OCI-LY7 (cell line): ENCODE measurements at regions not wholly inside any gene's neighbourhood (a gene's known extent, or its start where the extent isn't known, plus 50 kb on each side); places are given as distances from the start of the nearest gene placed in this dataset.

Experiments used
- BruUV-seq: library from RNA; stranded (reverse); fragments of 400-500 nt; replicated peaks from 2 replicates; lab custom pipeline; 2021; lab: Mats Ljungman, UMichigan
- CTCF ChIA-PET: fragments of 300-600 bp; sonication (Branson Sonifier 250); formaldehyde crosslinking; loops from one replicate; lab custom pipeline; 2022; ENCODE audit warnings: antibody characterized with exemption; ENCODE audit not compliant: unreplicated experiment; lab: Charles Lee
- POLR2A ChIA-PET: fragments of 300-600 bp; sonication (Branson Sonifier 250); formaldehyde crosslinking; loops from one replicate; lab custom pipeline; 2022; ENCODE audit warnings: antibody characterized with exemption; lab: Charles Lee
- DNase-seq: peaks from one replicate; pipeline ENCODE4 v3.0.0-alpha.2; 2015; ENCODE audit warnings: low spot score
- H2AFZ ChIP-seq: fragments of 200-600 bp; sonication (generic), shearing (Covaris generic); 2 replicates; pipeline ENCODE4 v1.6.1; 2014; ENCODE audit warnings: mild to moderate bottlenecking, antibody characterized with exemption, low read length, moderate library complexity
- H3K27ac ChIP-seq: fragments of 200-600 bp; sonication (generic); 2 replicates; pipeline ENCODE4 v1.5.1; 2014; ENCODE audit warnings: mixed run types, low read depth, mild to moderate bottlenecking, moderate library complexity, low read length, inconsistent platforms; ENCODE audit not compliant: poor library complexity, severe bottlenecking
- H3K36me3 ChIP-seq: fragments of 200-600 bp; sonication (generic); 2 replicates; pipeline ENCODE4 v1.6.1; 2014; ENCODE audit warnings: mild to moderate bottlenecking, antibody characterized with exemption, low read length, moderate library complexity, mixed read lengths; ENCODE audit not compliant: insufficient read depth
- H3K4me1 ChIP-seq: fragments of 200-600 bp; sonication (generic); 2 replicates; pipeline ENCODE4 v1.5.1; 2014; ENCODE audit warnings: mild to moderate bottlenecking, low read length; ENCODE audit not compliant: insufficient read depth, poor library complexity, severe bottlenecking
- H3K4me2 ChIP-seq: fragments of 200-600 bp; sonication (generic); 2 replicates; pipeline ENCODE4 v1.6.1; 2014; ENCODE audit warnings: mild to moderate bottlenecking, low read length
- H3K4me3 ChIP-seq: fragments of 200-600 bp; sonication (generic); 2 replicates; pipeline ENCODE4 v1.5.1; 2014; ENCODE audit warnings: mild to moderate bottlenecking, low read depth, low read length; ENCODE audit not compliant: poor library complexity, severe bottlenecking
- H3K79me2 ChIP-seq: fragments of 200-600 bp; sonication (generic); 2 replicates; pipeline ENCODE4 v1.6.1; 2016; ENCODE audit warnings: low read depth, mild to moderate bottlenecking, low read length, moderate library complexity, mixed read lengths; ENCODE audit not compliant: insufficient read depth
- H3K9me2 ChIP-seq: fragments of 200-600 bp; sonication (generic); 2 replicates; pipeline ENCODE4 v1.6.1; 2016; ENCODE audit warnings: mild to moderate bottlenecking, low read length, mixed read lengths; ENCODE audit not compliant: insufficient read depth
- H3K9me3 ChIP-seq: fragments of 200-600 bp; sonication (generic); 2 replicates; pipeline ENCODE4 v1.6.1; 2014; ENCODE audit warnings: mild to moderate bottlenecking, mixed run types, low read length, mixed read lengths
- H4K20me1 ChIP-seq: fragments of 200-600 bp; sonication (generic); 2 replicates; pipeline ENCODE4 v1.6.1; 2014; ENCODE audit warnings: mild to moderate bottlenecking, antibody characterized with exemption, low read length, moderate library complexity, mixed read lengths; ENCODE audit not compliant: insufficient read depth
- CTCF ChIP-seq: fragments of 200-600 bp; sonication (generic); conservative IDR thresholded peaks from 2 replicates; pipeline ENCODE4 v1.5.1; 2014; ENCODE audit warnings: mild to moderate bottlenecking, antibody characterized with exemption, low read length, moderate library complexity, mixed read lengths
- EZH2phosphoT487 ChIP-seq: fragments of 200-600 bp; sonication (generic); IDR thresholded peaks from 2 replicates; pipeline ENCODE4 v1.6.1; 2018; ENCODE audit warnings: low read depth, borderline replicate concordance, mild to moderate bottlenecking, mixed run types, antibody characterized with exemption, low read length, moderate library complexity, mixed read lengths
- intact Hi-C: fragments of 100-400 bp; cut with micrococcal nuclease; formaldehyde crosslinking; loops from one replicate; pipeline ENCODE4 v1.10.0; 2022; ENCODE audit not compliant: unreplicated experiment

- Histone ChIP-seq H4K20me1 (no peaks in the 10 kb centered on the region), H3K36me3 (no peaks in the 10 kb centered on the region), H2AFZ (no peak overlapping the region), H3K4me1 (no peaks in the 10 kb centered on the region), H3K4me2 (no peak overlapping the region), H3K27ac (no peak overlapping the region), H3K79me2 (no peaks in the 10 kb centered on the region), H3K9me2 (0 out of 2 replicates have a peak, but pooled peaks cover 4% of the 10 kb centered on the region), H3K4me3 (no peak overlapping the region), H3K9me3 (no peaks in the 10 kb centered on the region)
- no peak for TF ChIP-seq EZH2phosphoT487
- TF ChIP-seq CTCF, result no peak
- POLR2A ChIA-PET, result interaction anchor here (0.5 to 0.6 kb wide), 3 partner anchors 490 to 1652 kb away, joined by 3 to 4 read pairs (median 3); no protein-coding TSS in a partner anchor
- DNase-seq, result no peak
- BruUV-seq, result no TSS peak
- CTCF ChIA-PET, result no interaction called here
- intact Hi-C loops, result no loop called here
These were observed 73.3 kb upstream of the ARHGAP29 start for GRCh38 chr1:94310570-94311270.

GRCh38 chr1:94309829-94310569, 72.6 kb upstream of the ARHGAP29 start:
- Histone ChIP-seq H3K9me3 (no peaks in the 10 kb centered on the region), H4K20me1 (no peaks in the 10 kb centered on the region), H2AFZ (no peak overlapping the region), H3K9me2 (0 out of 2 replicates have a peak, but pooled peaks cover 4% of the 10 kb centered on the region), H3K4me1 (no peaks in the 10 kb centered on the region), H3K79me2 (no peaks in the 10 kb centered on the region), H3K4me2 (no peak overlapping the region), H3K4me3 (no peak overlapping the region), H3K27ac (no peak overlapping the region), H3K36me3 (no peaks in the 10 kb centered on the region)
- DNase-seq, result no peak
- TF ChIP-seq EZH2phosphoT487 (no peak), CTCF (no peak)
- POLR2A ChIA-PET, result interaction anchor here (0.6 kb wide), 3 partner anchors 146 to 1652 kb away, joined by 3 to 4 read pairs (median 4); no protein-coding TSS in a partner anchor
- no TSS peak for BruUV-seq
- CTCF ChIA-PET, result no interaction called here
- intact Hi-C loops, result no loop called here
